ENCODE measurements at regions not wholly inside any gene's neighbourhood (a gene's known extent, or its start where the extent isn't known, plus 50 kb on each side); places are given as distances from the start of the nearest gene placed in this dataset.
"Not testable (repeated sequence)": the region's sequence is repeated elsewhere in the genome, so short reads cannot be mapped to it uniquely, and the experiment has no call there.

GRCh38 chr1:64318428-64318827 lies 115.0 kb downstream of the UBE2U start:
- DNase-seq (ENCODE audit: low read depth), result no peak

GRCh38 chr1:64320007-64320406 lies 116.6 kb downstream of the UBE2U start:
- no peak for DNase-seq (ENCODE audit: low read depth)

GRCh38 chr1:64320470-64320869 lies 117.0 kb downstream of the UBE2U start:
- peak; percentile 28 for DNase-seq (ENCODE audit: low read depth)

GRCh38 chr1:64320922-64321614 lies 117.6 kb downstream of the UBE2U start:
- DNase-seq (ENCODE audit: low read depth), result no peak

- no peak for DNase-seq (ENCODE audit: low read depth)
These were observed 119.6 kb downstream of the UBE2U start for GRCh38 chr1:64323054-64323453.

GRCh38 chr1:64323882-64324281 lies 120.5 kb downstream of the UBE2U start:
- DNase-seq (ENCODE audit: low read depth), result no peak

- no peak for DNase-seq (ENCODE audit: low read depth)
These were observed 122.4 kb downstream of the UBE2U start for GRCh38 chr1:64325856-64326255.

- DNase-seq (ENCODE audit: low read depth), result no peak
These were observed 123.7 kb downstream of the UBE2U start for GRCh38 chr1:64327119-64327518.

GRCh38 chr1:64328193-64328592 lies 124.8 kb downstream of the UBE2U start:
- no peak for DNase-seq (ENCODE audit: low read depth)

GRCh38 chr1:64330839-64331238 lies 127.4 kb downstream of the UBE2U start:
- DNase-seq (ENCODE audit: low read depth), result no peak

GRCh38 chr1:64335636-64336035 lies 132.2 kb downstream of the UBE2U start:
- DNase-seq (ENCODE audit: low read depth), result no peak

GRCh38 chr1:64337475-64337874 lies 132.5 kb upstream of the CACHD1 start:
- no peak for DNase-seq (ENCODE audit: low read depth)

GRCh38 chr1:64337926-64338325 lies 132.0 kb upstream of the CACHD1 start:
- DNase-seq (ENCODE audit: low read depth), result no peak

- DNase-seq (ENCODE audit: low read depth), result no peak
These were observed 129.6 kb upstream of the CACHD1 start for GRCh38 chr1:64340361-64340760.

- no peak for DNase-seq (ENCODE audit: low read depth)
These were observed 126.7 kb upstream of the CACHD1 start for GRCh38 chr1:64343105-64343822.

- DNase-seq (ENCODE audit: low read depth), result no peak
These were observed 126.1 kb upstream of the CACHD1 start for GRCh38 chr1:64343823-64344190.

GRCh38 chr1:64348270-64348960 lies 121.5 kb upstream of the CACHD1 start:
- no peak for DNase-seq (ENCODE audit: low read depth)

- DNase-seq (ENCODE audit: low read depth), result no peak
These were observed 120.8 kb upstream of the CACHD1 start for GRCh38 chr1:64348961-64349648.

GRCh38 chr1:64355534-64355933 lies 114.4 kb upstream of the CACHD1 start:
- not testable (repeated sequence) for DNase-seq (ENCODE audit: low read depth)

- no peak for DNase-seq (ENCODE audit: low read depth)
These were observed 113.2 kb upstream of the CACHD1 start for GRCh38 chr1:64356636-64357256.

- DNase-seq (ENCODE audit: low read depth), result no peak
These were observed 112.5 kb upstream of the CACHD1 start for GRCh38 chr1:64357422-64357821.

- DNase-seq (ENCODE audit: low read depth), result no peak
These were observed 111.2 kb upstream of the CACHD1 start for GRCh38 chr1:64358692-64359091.
